Endothelial cell of umbilical vein (primary cell): ENCODE measurements at regions not wholly inside any gene's neighbourhood (a gene's known extent, or its start where the extent isn't known, plus 50 kb on each side); places are given as distances from the start of the nearest gene placed in this dataset.

Experiments
- BruUV-seq: library from RNA; stranded (reverse); fragments of 400-500 nt; replicated peaks from 2 replicates; lab custom pipeline; 2021; lab: Mats Ljungman, UMichigan
- CTCF ChIA-PET: fragments of 300-600, 350-600 bp; sonication (Branson Sonifier 250); formaldehyde crosslinking; loops from one replicate; lab custom pipeline; 2021; ENCODE audit warnings: antibody characterized with exemption, inconsistent platforms; lab: Charles Lee
- POLR2A ChIA-PET: fragments of 300-600, 350-600 bp; sonication (Branson Sonifier 250); formaldehyde crosslinking; loops from one replicate; lab custom pipeline; 2021; ENCODE audit warnings: antibody characterized with exemption, inconsistent platforms; lab: Charles Lee
- DNase-seq: peaks from one replicate; pipeline ENCODE4 v3.0.0-alpha.2; 2011; ENCODE audit warnings: low read depth, low spot score
- FAIRE-seq: peaks from 2 replicates; lab custom pipeline; 2011; peaks lifted over from hg19 to GRCh38; lab: Jason Lieb, UNC
- H2AFZ ChIP-seq: 2 replicates; pipeline ENCODE4 v1.6.0; 2012; ENCODE audit warnings: low read depth, low read length, control low read depth, inconsistent platforms
- H3K27ac ChIP-seq: 2 replicates; pipeline ENCODE4 v1.5.1; 2011; ENCODE audit warnings: low read depth, mild to moderate bottlenecking, control low read depth, low read length, moderate library complexity; ENCODE audit not compliant: insufficient read depth
- H3K27me3 ChIP-seq, 2 experiments: 2 replicates each; pipeline versions ENCODE4 v1.6.0 to v1.6.1; 2011; ENCODE audit warnings: low read length in 2 of 2, mixed read lengths in 1 of 2; ENCODE audit not compliant: control insufficient read depth in 2 of 2, insufficient read depth in 2 of 2
- H3K36me3 ChIP-seq, 2 experiments: 2 replicates in 1 of 2; 3 replicates in 1 of 2; pipeline ENCODE4 v1.5.1; 2011; ENCODE audit warnings: low read length in 2 of 2, mild to moderate bottlenecking in 1 of 2, moderate library complexity in 1 of 2; ENCODE audit not compliant: control insufficient read depth in 2 of 2, insufficient read depth in 2 of 2; ENCODE audit errors: extremely low read depth in 1 of 2
- H3K4me1 ChIP-seq: 3 replicates; pipeline ENCODE4 v1.5.1; 2011; ENCODE audit warnings: mild to moderate bottlenecking, low read length; ENCODE audit not compliant: control insufficient read depth, insufficient read depth; ENCODE audit errors: extremely low read depth
- H3K4me2 ChIP-seq: 2 replicates; pipeline ENCODE4 v1.6.1; 2011; ENCODE audit warnings: low read length, control low read depth, mixed read lengths; ENCODE audit not compliant: insufficient read depth
- H3K4me3 ChIP-seq, 3 experiments: fragments of 200-600 bp in 1 of 3; sonication (generic), shearing (Covaris generic) in 1 of 3; replicated peaks in 1 of 3; 2 replicates each; pipeline ENCODE4 v1.5.1; 2011 to 2016; ENCODE audit warnings: control low read depth in 3 of 3, low read length in 3 of 3, mild to moderate bottlenecking in 2 of 3, inconsistent platforms in 1 of 3, low read depth in 1 of 3, moderate library complexity in 1 of 3; ENCODE audit not compliant: insufficient read depth in 1 of 3
- H3K79me2 ChIP-seq: 2 replicates; pipeline ENCODE4 v1.6.0; 2012; ENCODE audit warnings: low read length, inconsistent platforms; ENCODE audit not compliant: control insufficient read depth, insufficient read depth
- H3K9ac ChIP-seq: replicated peaks from 2 replicates; pipeline ENCODE3; 2011; ENCODE audit warnings: low read length, control low read depth; ENCODE audit not compliant: insufficient read depth; ENCODE audit errors: extremely low read depth
- H3K9me1 ChIP-seq: replicated peaks from 3 replicates; pipeline ENCODE4 v1.6.0; 2011; ENCODE audit warnings: mild to moderate bottlenecking, low read length; ENCODE audit not compliant: control insufficient read depth, insufficient read depth; ENCODE audit errors: extremely low read depth
- H3K9me3 ChIP-seq: replicated peaks from 2 replicates; pipeline ENCODE4 v1.5.1; 2012; ENCODE audit warnings: low read length, inconsistent platforms; ENCODE audit not compliant: control insufficient read depth, insufficient read depth
- H4K20me1 ChIP-seq: replicated peaks from 2 replicates; pipeline ENCODE3; 2011; ENCODE audit warnings: mild to moderate bottlenecking, low read length; ENCODE audit not compliant: control insufficient read depth, insufficient read depth; ENCODE audit errors: extremely low read depth
- EZH2 ChIP-seq: IDR thresholded peaks from 2 replicates; pipeline ENCODE4 v1.6.1; 2012; ENCODE audit warnings: borderline replicate concordance, low read depth, mild to moderate bottlenecking, moderate library complexity, low read length, inconsistent platforms; ENCODE audit not compliant: severe bottlenecking
- FOS ChIP-seq: IDR thresholded peaks from 2 replicates; pipeline ENCODE4 v1.6.1; 2011; ENCODE audit warnings: mild to moderate bottlenecking, low read length, moderate library complexity, borderline replicate concordance; ENCODE audit not compliant: insufficient read depth
- GATA2 ChIP-seq: IDR thresholded peaks from 2 replicates; pipeline ENCODE4 v1.7.0; 2011; ENCODE audit warnings: low read depth, mild to moderate bottlenecking, moderate library complexity, mixed read lengths, low read length; ENCODE audit not compliant: insufficient read length, insufficient read depth
- JUN ChIP-seq: IDR thresholded peaks from 2 replicates; pipeline ENCODE4 v1.6.1; 2011; ENCODE audit warnings: borderline replicate concordance, low read depth; ENCODE audit not compliant: insufficient read length, insufficient read depth
- MYC ChIP-seq: IDR thresholded peaks from one replicate; pipeline ENCODE4 v1.6.1; 2011; ENCODE audit warnings: mild to moderate bottlenecking, low read depth, low read length
- POLR2A ChIP-seq: IDR thresholded peaks from 2 replicates; pipeline ENCODE4 v1.6.1; 2012; ENCODE audit warnings: low read depth, mild to moderate bottlenecking, control low read depth, low read length
- POLR2AphosphoS5 ChIP-seq: IDR thresholded peaks from 2 replicates; pipeline ENCODE4 v1.6.1; 2012; ENCODE audit warnings: low read depth, mild to moderate bottlenecking, control low read depth, low read length, moderate library complexity; ENCODE audit not compliant: insufficient read depth
- dilution Hi-C: fragments of 300-500 bp; cut with MboI; formaldehyde crosslinking; loops from one replicate; pipeline ENCODE4 v1.15.0; 2019; ENCODE audit warnings: low sequenced_read_pairs; ENCODE audit not compliant: extremely low pct_ligation_motif_present
- intact Hi-C: fragments of 100-400 bp; cut with micrococcal nuclease; formaldehyde crosslinking; loops from one replicate; pipeline ENCODE4 v1.10.0; 2022
- TF ChIP-seq, protein P1 (sequence below), 2 donors: IDR thresholded peaks; 1 replicate in 1 of 2; 2 replicates in 1 of 2; pipeline ENCODE4 v1.5.1; 2011; ENCODE audit warnings: low read length in 2 of 2, mild to moderate bottlenecking in 2 of 2, moderate library complexity in 2 of 2, control low read depth in 1 of 2, inconsistent platforms in 1 of 2, low read depth in 1 of 2; ENCODE audit not compliant: insufficient read depth in 1 of 2; ENCODE audit errors: extremely low read depth in 1 of 2
- TF ChIP-seq, protein P2 (sequence below): IDR thresholded peaks from 2 replicates; pipeline ENCODE4 v1.6.1; 2011; ENCODE audit not compliant: insufficient read depth, insufficient read length

- no peak overlapping the region for H3K9ac ChIP-seq
- H4K20me1 ChIP-seq: no peaks in the 10 kb centered on the region
- CTCF ChIA-PET: no interaction called here
- H3K27ac ChIP-seq: no peak overlapping the region
- DNase-seq (no peak), FAIRE-seq (no peak)
- dilution Hi-C loops (no loop called here), intact Hi-C loops (no loop called here)
- no peak overlapping the region for H3K4me3 ChIP-seq
- no peaks in the 10 kb centered on the region for H3K9me3 ChIP-seq
- BruUV-seq: no TSS peak
- H3K79me2 ChIP-seq: no peaks in the 10 kb centered on the region
- no peaks in the 10 kb centered on the region for H3K36me3 ChIP-seq
- no peak overlapping the region for H2AFZ ChIP-seq
- POLR2A ChIA-PET: no interaction called here
- H3K4me2 ChIP-seq: no peak overlapping the region
- TF ChIP-seq FOS: no peak
- TF ChIP-seq MYC: no peak
- no peak for TF ChIP-seq GATA2
- TF ChIP-seq, protein P1, sequence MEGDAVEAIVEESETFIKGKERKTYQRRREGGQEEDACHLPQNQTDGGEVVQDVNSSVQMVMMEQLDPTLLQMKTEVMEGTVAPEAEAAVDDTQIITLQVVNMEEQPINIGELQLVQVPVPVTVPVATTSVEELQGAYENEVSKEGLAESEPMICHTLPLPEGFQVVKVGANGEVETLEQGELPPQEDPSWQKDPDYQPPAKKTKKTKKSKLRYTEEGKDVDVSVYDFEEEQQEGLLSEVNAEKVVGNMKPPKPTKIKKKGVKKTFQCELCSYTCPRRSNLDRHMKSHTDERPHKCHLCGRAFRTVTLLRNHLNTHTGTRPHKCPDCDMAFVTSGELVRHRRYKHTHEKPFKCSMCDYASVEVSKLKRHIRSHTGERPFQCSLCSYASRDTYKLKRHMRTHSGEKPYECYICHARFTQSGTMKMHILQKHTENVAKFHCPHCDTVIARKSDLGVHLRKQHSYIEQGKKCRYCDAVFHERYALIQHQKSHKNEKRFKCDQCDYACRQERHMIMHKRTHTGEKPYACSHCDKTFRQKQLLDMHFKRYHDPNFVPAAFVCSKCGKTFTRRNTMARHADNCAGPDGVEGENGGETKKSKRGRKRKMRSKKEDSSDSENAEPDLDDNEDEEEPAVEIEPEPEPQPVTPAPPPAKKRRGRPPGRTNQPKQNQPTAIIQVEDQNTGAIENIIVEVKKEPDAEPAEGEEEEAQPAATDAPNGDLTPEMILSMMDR (IDR thresholded peaks at IDR 0.05; ENCODE audit: extremely low read depth in 1 of 2, insufficient read depth in 1 of 2, low read depth in 1 of 2, low read length in 2 of 2): no peak
- TF ChIP-seq JUN: no peak
- TF ChIP-seq EZH2: no peak
- no peak for TF ChIP-seq POLR2A
- TF ChIP-seq POLR2AphosphoS5: no peak
- TF ChIP-seq, protein P2, sequence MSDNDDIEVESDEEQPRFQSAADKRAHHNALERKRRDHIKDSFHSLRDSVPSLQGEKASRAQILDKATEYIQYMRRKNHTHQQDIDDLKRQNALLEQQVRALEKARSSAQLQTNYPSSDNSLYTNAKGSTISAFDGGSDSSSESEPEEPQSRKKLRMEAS: no peak
- no peaks in the 10 kb centered on the region for H3K4me1 ChIP-seq
- H3K27me3 ChIP-seq: no peaks in the 10 kb centered on the region
- H3K9me1 ChIP-seq: no peaks in the 10 kb centered on the region
These were observed 282.3 kb downstream of the SEC16B start for GRCh38 chr1:177687544-177687943.
